WTC11 (cell line): ENCODE measurements at regions not wholly inside any gene's neighbourhood (a gene's known extent, or its start where the extent isn't known, plus 50 kb on each side); places are given as distances from the start of the nearest gene placed in this dataset.

Source experiments
- ATAC-seq: fragments of 200-7000 bp; cut with Tn5 transposase; 2 replicates; pipeline ENCODE4 v1.10.0; 2021; ENCODE audit warnings: mild to moderate bottlenecking, moderate library complexity
- CTCF ChIA-PET: fragments of 300-600 bp; sonication (Branson Sonifier 250); formaldehyde crosslinking; loops from one replicate; lab custom pipeline; 2021; ENCODE audit warnings: antibody characterized with exemption; lab: Charles Lee
- POLR2A ChIA-PET: fragments of 350-600 bp; sonication (Branson Sonifier 250); formaldehyde crosslinking; loops from one replicate; lab custom pipeline; 2021; ENCODE audit warnings: antibody characterized with exemption; lab: Charles Lee
- DNase-seq: peaks from one replicate; pipeline ENCODE4 v3.0.0; 2021; ENCODE audit warnings: low spot score
- H3K27ac Mint-ChIP-seq: 2 replicates; pipeline ENCODE4 v1.8.0; 2021; ENCODE audit warnings: mixed read lengths
- H3K27me3 Mint-ChIP-seq: 2 replicates; pipeline ENCODE4 v1.8.0; 2021; ENCODE audit warnings: low read depth, mild to moderate bottlenecking, moderate library complexity, mixed read lengths
- H3K36me3 Mint-ChIP-seq: 2 replicates; pipeline ENCODE4 v1.8.0; 2021; ENCODE audit warnings: mixed read lengths
- H3K4me1 Mint-ChIP-seq: 2 replicates; pipeline ENCODE4 v1.8.0; 2022; ENCODE audit warnings: mixed read lengths
- H3K4me3 Mint-ChIP-seq: 2 replicates; pipeline ENCODE4 v1.8.0; 2021; ENCODE audit warnings: mild to moderate bottlenecking, moderate library complexity, mixed read lengths
- H3K9me3 Mint-ChIP-seq: 2 replicates; pipeline ENCODE4 v1.8.0; 2021; ENCODE audit warnings: mixed read lengths
- AR ChIP-seq: fragments of 250-450 bp; sonication (Bioruptor Pico); IDR thresholded peaks from 2 replicates; pipeline ENCODE4 v1.9.0; 2021; ENCODE audit warnings: mild to moderate bottlenecking
- CREM ChIP-seq: sonication (generic); formaldehyde crosslinking; IDR thresholded peaks from 2 replicates; pipeline ENCODE4 v1.8.1; 2022; ENCODE audit warnings: mild to moderate bottlenecking, missing genetic modification reagents, moderate library complexity
- FOXJ3 ChIP-seq: sonication (generic); formaldehyde crosslinking; IDR thresholded peaks from 2 replicates; pipeline ENCODE4 v1.9.0; 2021; ENCODE audit warnings: missing genetic modification reagents, mild to moderate bottlenecking, borderline replicate concordance
- GRHL2 ChIP-seq: fragments of 250-450 bp; sonication (Bioruptor Pico); IDR thresholded peaks from 2 replicates; pipeline ENCODE4 v1.8.0; 2022; ENCODE audit warnings: mild to moderate bottlenecking, moderate library complexity; ENCODE audit not compliant: insufficient replicate concordance, severe bottlenecking
- MXD4 ChIP-seq: fragments of 250-450 bp; sonication (Bioruptor Pico); IDR thresholded peaks from 2 replicates; pipeline ENCODE4 v1.8.0; 2021; ENCODE audit warnings: mild to moderate bottlenecking, moderate library complexity, borderline replicate concordance
- ZNF263 ChIP-seq: sonication (generic); formaldehyde crosslinking; IDR thresholded peaks from 2 replicates; pipeline ENCODE4 v1.8.1; 2022; ENCODE audit warnings: low read depth, mild to moderate bottlenecking, moderate library complexity, missing genetic modification reagents
- ZNF425 ChIP-seq: fragments of 250-450 bp; sonication (Bioruptor Pico); conservative IDR thresholded peaks from 2 replicates; pipeline ENCODE4 v1.9.0; 2021; ENCODE audit warnings: mild to moderate bottlenecking
- ZNF532 ChIP-seq: fragments of 250-450 bp; sonication (Bioruptor Pico); IDR thresholded peaks from 2 replicates; pipeline ENCODE4 v1.9.0; 2021; ENCODE audit warnings: mild to moderate bottlenecking, borderline replicate concordance
- TF ChIP-seq, protein P1 (sequence below): fragments of 250-450 bp; sonication (Bioruptor Pico); IDR thresholded peaks from 2 replicates; pipeline ENCODE4 v1.9.0; 2021; ENCODE audit warnings: mild to moderate bottlenecking

GRCh38 chr4:24729119-24729730 lies 66.1 kb upstream of the SOD3 start (continued):
- TF ChIP-seq ZNF532 (CRISPR knock-in tag) (no peak), CREM (CRISPR knock-in tag) (no peak), GRHL2 (CRISPR knock-in tag) (no peak), FOXJ3 (CRISPR knock-in tag) (no peak), MXD4 (CRISPR knock-in tag) (no peak)
- TF ChIP-seq, protein P1, sequence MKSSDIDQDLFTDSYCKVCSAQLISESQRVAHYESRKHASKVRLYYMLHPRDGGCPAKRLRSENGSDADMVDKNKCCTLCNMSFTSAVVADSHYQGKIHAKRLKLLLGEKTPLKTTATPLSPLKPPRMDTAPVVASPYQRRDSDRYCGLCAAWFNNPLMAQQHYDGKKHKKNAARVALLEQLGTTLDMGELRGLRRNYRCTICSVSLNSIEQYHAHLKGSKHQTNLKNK, result no peak

DNA sequence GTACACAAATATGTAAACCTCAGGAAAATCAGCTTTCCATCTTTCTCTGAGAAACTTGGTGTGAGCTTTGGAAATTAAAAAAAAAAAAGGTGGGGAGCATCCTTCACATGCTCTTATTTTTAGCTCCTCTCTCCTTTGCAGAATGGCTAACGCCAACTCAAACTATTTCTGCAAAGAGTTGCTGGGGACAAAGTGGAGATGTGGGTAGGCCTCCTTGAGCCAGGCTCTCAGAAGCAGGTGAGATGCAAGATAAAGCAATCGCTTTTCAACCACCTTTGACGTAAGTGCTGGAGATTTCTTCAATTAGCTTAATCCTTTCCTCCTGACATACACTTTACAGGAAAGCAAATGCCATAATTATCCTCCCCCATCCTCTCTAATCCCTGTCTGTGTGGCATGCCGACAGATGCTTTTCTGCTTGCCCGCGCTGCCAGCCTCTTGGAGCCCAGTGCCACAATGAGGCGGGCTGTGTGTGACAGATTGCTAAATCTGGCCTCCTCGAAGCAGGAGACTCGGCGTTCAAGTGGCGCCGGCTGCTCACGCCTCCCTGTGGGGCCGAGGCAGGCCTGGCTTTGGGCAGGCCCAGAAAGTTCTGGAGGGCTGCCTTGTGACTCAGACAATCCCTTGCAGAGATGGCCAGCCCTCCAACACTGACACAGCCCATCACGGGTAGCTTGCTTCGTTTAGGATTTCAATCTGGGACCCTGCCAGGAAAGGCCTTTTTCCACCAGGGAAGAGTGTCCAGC lies 64.9 kb upstream of the SOD3 start:
- Mint-ChIP-seq H3K4me1 (0 out of 2 replicates have a peak, but pooled peaks cover 3% of the 10 kb centered on the region), H3K9me3 (no peaks in the 10 kb centered on the region), H3K4me3 (no peak overlapping the region), H3K36me3 (no peaks in the 10 kb centered on the region), H3K27me3 (no peaks in the 10 kb centered on the region; the same call in 1 of the 2 replicates), H3K27ac (no peak overlapping the region)
- no peak for DNase-seq
- CTCF ChIA-PET, result interaction anchor here (1.0 to 1.1 kb wide), 2 partner anchors 260 to 315 kb away, joined by 3 read pairs; no protein-coding TSS in a partner anchor
- ATAC-seq, result no peak; the same call in 1 of the 2 replicates
- TF ChIP-seq ZNF425, result no peak
- TF ChIP-seq ZNF263, result peak; percentile 26; the same call in 1 of the 2 replicates
- POLR2A ChIA-PET, result no interaction called here

- Mint-ChIP-seq H3K27ac (no peak overlapping the region), H3K36me3 (peaks cover 3% of the 10 kb centered on the region), H3K9me3 (peaks cover 4% of the 10 kb centered on the region), H3K27me3 (no peaks in the 10 kb centered on the region; the same call in 1 of the 2 replicates), H3K4me1 (no peaks in the 10 kb centered on the region), H3K4me3 (no peak overlapping the region)
- TF ChIP-seq AR, result no peak
- DNase-seq (no peak), ATAC-seq (no peak)
- ChIA-PET POLR2A (no interaction called here), CTCF (interaction anchor here (1.0 kb wide), 1 partner anchor 62 kb away, joined by 3 read pairs; no protein-coding TSS in a partner anchor)
These were observed 63.9 kb upstream of the SOD3 start for GRCh38 chr4:24731448-24731847.
